HEK293 (cell line): ENCODE measurements at regions not wholly inside any gene's neighbourhood (a gene's known extent, or its start where the extent isn't known, plus 50 kb on each side); places are given as distances from the start of the nearest gene placed in this dataset.

ENCODE experiments used
- CTCF ChIA-PET: fragments of 350-600 bp; formaldehyde crosslinking; extraction: SDS; loops from one replicate; lab custom pipeline; 2021; ENCODE audit warnings: antibody characterized with exemption; lab: Yijun Ruan, JAX
- POLR2A ChIA-PET: fragments of 300-600 bp; formaldehyde crosslinking; extraction: SDS; loops from one replicate; lab custom pipeline; 2020; ENCODE audit warnings: antibody characterized with exemption, inconsistent platforms; lab: Yijun Ruan, JAX
- H3K27ac ChIP-seq: fragments of 200-500 bp; sonication (Bioruptor generic); 2 replicates; pipeline ENCODE4 v1.5.1; 2014; ENCODE audit warnings: low read depth, low read length, control low read depth, inconsistent platforms; ENCODE audit errors: extremely low read depth
- H3K36me3 ChIP-seq, 2 experiments: fragments of 200-500 bp in 1 of 2; sonication (Bioruptor generic) in 1 of 2; 1 replicate in 1 of 2; 2 replicates in 1 of 2; pipeline ENCODE4 v1.5.1; 2014 to 2017; ENCODE audit warnings: inconsistent platforms in 2 of 2, low read length in 2 of 2; ENCODE audit not compliant: control insufficient read depth in 2 of 2, insufficient read depth in 1 of 2
- H3K4me1 ChIP-seq: fragments of 200-500 bp; sonication (Bioruptor generic); 2 replicates; pipeline ENCODE4 v1.5.1; 2014; ENCODE audit warnings: mild to moderate bottlenecking, low read length, inconsistent platforms; ENCODE audit not compliant: control insufficient read depth, insufficient read depth
- H3K4me3 ChIP-seq: 2 replicates; pipeline ENCODE4 v1.5.1; 2011; ENCODE audit warnings: low read depth, mild to moderate bottlenecking, control low read depth, low read length, moderate library complexity
- H3K9me3 ChIP-seq: fragments of 200-500 bp; sonication (Bioruptor generic); 2 replicates; pipeline ENCODE4 v1.5.1; 2014; ENCODE audit warnings: low read depth, low read length, inconsistent platforms; ENCODE audit not compliant: control insufficient read depth, insufficient read depth
- KLF8 ChIP-seq: fragments of 450-650 bp; formaldehyde crosslinking; IDR thresholded peaks from 2 replicates; pipeline ENCODE4 v1.5.1; 2016; ENCODE audit warnings: missing biosample characterization, missing genetic modification characterization
- KLF9 ChIP-seq: fragments of 450-650 bp; formaldehyde crosslinking; IDR thresholded peaks from 2 replicates; pipeline ENCODE4 v1.5.1; 2016; ENCODE audit warnings: missing biosample characterization, missing genetic modification characterization, low read depth
- SP2 ChIP-seq: fragments of 450-650 bp; formaldehyde crosslinking; IDR thresholded peaks from 2 replicates; pipeline ENCODE4 v1.5.1; 2016; ENCODE audit warnings: missing biosample characterization, missing genetic modification characterization
- WT1 ChIP-seq: fragments of 450-650 bp; formaldehyde crosslinking; IDR thresholded peaks from 2 replicates; pipeline ENCODE4 v1.5.1; 2016; ENCODE audit warnings: missing biosample characterization, missing genetic modification characterization
- YY2 ChIP-seq: fragments of 450-650 bp; formaldehyde crosslinking; IDR thresholded peaks from 2 replicates; pipeline ENCODE4 v1.5.1; 2016; ENCODE audit warnings: missing biosample characterization, missing genetic modification characterization
- ZNF132 ChIP-seq: fragments of 450-650 bp; formaldehyde crosslinking; IDR thresholded peaks from 2 replicates; pipeline ENCODE4 v1.5.1; 2017; ENCODE audit warnings: missing biosample characterization, missing genetic modification characterization, borderline replicate concordance
- ZNF184 ChIP-seq: fragments of 450-650 bp; IDR thresholded peaks from 2 replicates; pipeline ENCODE4 v1.5.1; 2018; ENCODE audit warnings: missing biosample characterization, mild to moderate bottlenecking, missing genetic modification characterization
- ZNF202 ChIP-seq: fragments of 450-650 bp; formaldehyde crosslinking; IDR thresholded peaks from 2 replicates; pipeline ENCODE4 v1.5.1; 2016; ENCODE audit warnings: missing biosample characterization, missing genetic modification characterization, borderline replicate concordance
- ZNF223 ChIP-seq: fragments of 450-650 bp; formaldehyde crosslinking; IDR thresholded peaks from 2 replicates; pipeline ENCODE4 v1.5.1; 2016; ENCODE audit warnings: missing biosample characterization, missing genetic modification characterization
- ZNF266 ChIP-seq: fragments of 450-650 bp; formaldehyde crosslinking; IDR thresholded peaks from 2 replicates; pipeline ENCODE4 v1.5.1; 2016; ENCODE audit warnings: missing biosample characterization, missing genetic modification characterization, low read depth
- ZNF37A ChIP-seq: fragments of 450-650 bp; IDR thresholded peaks from 2 replicates; pipeline ENCODE4 v1.5.1; 2018; ENCODE audit warnings: missing biosample characterization, missing genetic modification characterization
- ZNF501 ChIP-seq: fragments of 450-650 bp; formaldehyde crosslinking; IDR thresholded peaks from 2 replicates; pipeline ENCODE4 v1.5.1; 2016; ENCODE audit warnings: missing biosample characterization, missing genetic modification characterization
- ZNF560 ChIP-seq: fragments of 450-650 bp; formaldehyde crosslinking; IDR thresholded peaks from 2 replicates; pipeline ENCODE4 v1.5.1; 2017; ENCODE audit warnings: missing biosample characterization, missing genetic modification characterization, borderline replicate concordance
- ZNF76 ChIP-seq: fragments of 450-650 bp; formaldehyde crosslinking; IDR thresholded peaks from 2 replicates; pipeline ENCODE4; 2016; ENCODE audit warnings: low read depth, missing biosample characterization, missing genetic modification characterization, borderline replicate concordance
- ZNF768 ChIP-seq: fragments of 450-650 bp; formaldehyde crosslinking; IDR thresholded peaks from 2 replicates; pipeline ENCODE4 v1.5.1; 2018; ENCODE audit warnings: missing biosample characterization, mild to moderate bottlenecking, missing genetic modification characterization
- TF ChIP-seq, protein P1 (sequence below): fragments of 450-650 bp; IDR thresholded peaks from 2 replicates; pipeline ENCODE4 v1.5.1; 2018; ENCODE audit warnings: missing biosample characterization, mild to moderate bottlenecking, missing genetic modification characterization
- TF ChIP-seq, protein P2 (sequence below): fragments of 450-650 bp; formaldehyde crosslinking; IDR thresholded peaks from 2 replicates; pipeline ENCODE4 v1.5.1; 2016; ENCODE audit warnings: missing biosample characterization, missing genetic modification characterization
- TF ChIP-seq, protein P3 (sequence below): fragments of 450-650 bp; formaldehyde crosslinking; IDR thresholded peaks from 2 replicates; pipeline ENCODE4 v1.5.1; 2016; ENCODE audit warnings: missing biosample characterization, missing genetic modification characterization, borderline replicate concordance
- TF ChIP-seq, protein P4 (sequence below): fragments of 450-650 bp; formaldehyde crosslinking; IDR thresholded peaks from 2 replicates; pipeline ENCODE4 v1.5.1; 2016; ENCODE audit warnings: missing biosample characterization, missing genetic modification characterization
- TF ChIP-seq, protein P5 (sequence below): fragments of 450-650 bp; formaldehyde crosslinking; IDR thresholded peaks from 2 replicates; pipeline ENCODE4 v1.5.1; 2016; ENCODE audit warnings: missing biosample characterization, missing genetic modification characterization
- TF ChIP-seq, protein P6 (sequence below): fragments of 450-650 bp; formaldehyde crosslinking; IDR thresholded peaks from 2 replicates; pipeline ENCODE4 v1.5.1; 2016; ENCODE audit warnings: missing biosample characterization, missing genetic modification characterization, low read depth

DNA sequence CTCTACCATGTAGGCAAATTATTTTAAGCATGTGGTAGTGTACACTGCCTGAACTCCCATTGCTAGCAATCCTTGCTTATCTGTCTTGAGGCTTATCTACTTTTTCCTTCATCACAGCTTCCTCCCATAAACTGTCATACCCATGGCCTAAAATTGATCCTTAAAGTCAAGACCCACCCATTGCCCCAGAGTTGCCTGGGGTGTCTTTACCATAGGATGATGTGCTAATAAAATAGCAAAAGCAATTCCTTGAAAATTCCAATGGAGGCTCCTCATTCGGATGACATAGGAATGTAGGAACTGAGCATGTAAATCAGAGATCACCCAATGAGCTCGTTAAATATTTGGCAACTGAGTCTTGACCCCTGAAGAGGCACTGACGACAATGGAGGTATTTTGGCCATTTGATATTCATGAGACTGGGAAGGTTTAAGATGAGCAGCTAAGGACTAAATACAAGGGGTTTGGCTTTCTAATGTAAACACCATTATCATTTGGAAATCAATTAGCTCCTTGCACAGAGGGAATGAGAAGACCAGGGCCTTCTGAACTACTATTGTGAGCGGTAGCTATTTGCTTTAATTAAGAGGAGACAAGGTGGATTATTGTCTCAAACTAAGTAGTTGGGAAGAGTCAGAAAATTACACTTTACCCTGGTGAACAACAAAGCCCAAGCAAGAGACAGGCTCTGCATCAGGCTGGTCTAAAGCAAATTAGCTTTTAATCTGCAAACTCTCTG is 234.9 kb downstream of the GATA3 start:
- Histone ChIP-seq H3K27ac (no peak overlapping the region), H3K36me3 (no peaks in the 10 kb centered on the region), H3K9me3 (no peaks in the 10 kb centered on the region), H3K4me3 (no peak overlapping the region)
- CTCF ChIA-PET: interaction anchor here (0.6 kb wide), 1 partner anchor 1999 kb away, joined by 4 read pairs; no protein-coding TSS in a partner anchor
- POLR2A ChIA-PET: no interaction called here
- TF ChIP-seq, protein P1, sequence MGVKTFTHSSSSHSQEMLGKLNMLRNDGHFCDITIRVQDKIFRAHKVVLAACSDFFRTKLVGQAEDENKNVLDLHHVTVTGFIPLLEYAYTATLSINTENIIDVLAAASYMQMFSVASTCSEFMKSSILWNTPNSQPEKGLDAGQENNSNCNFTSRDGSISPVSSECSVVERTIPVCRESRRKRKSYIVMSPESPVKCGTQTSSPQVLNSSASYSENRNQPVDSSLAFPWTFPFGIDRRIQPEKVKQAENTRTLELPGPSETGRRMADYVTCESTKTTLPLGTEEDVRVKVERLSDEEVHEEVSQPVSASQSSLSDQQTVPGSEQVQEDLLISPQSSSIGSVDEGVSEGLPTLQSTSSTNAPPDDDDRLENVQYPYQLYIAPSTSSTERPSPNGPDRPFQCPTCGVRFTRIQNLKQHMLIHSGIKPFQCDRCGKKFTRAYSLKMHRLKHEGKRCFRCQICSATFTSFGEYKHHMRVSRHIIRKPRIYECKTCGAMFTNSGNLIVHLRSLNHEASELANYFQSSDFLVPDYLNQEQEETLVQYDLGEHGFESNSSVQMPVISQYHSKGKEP (tag by site-specific recombination): no peak
- TF ChIP-seq ZNF266 (tag by site-specific recombination): no peak
- TF ChIP-seq, protein P2, sequence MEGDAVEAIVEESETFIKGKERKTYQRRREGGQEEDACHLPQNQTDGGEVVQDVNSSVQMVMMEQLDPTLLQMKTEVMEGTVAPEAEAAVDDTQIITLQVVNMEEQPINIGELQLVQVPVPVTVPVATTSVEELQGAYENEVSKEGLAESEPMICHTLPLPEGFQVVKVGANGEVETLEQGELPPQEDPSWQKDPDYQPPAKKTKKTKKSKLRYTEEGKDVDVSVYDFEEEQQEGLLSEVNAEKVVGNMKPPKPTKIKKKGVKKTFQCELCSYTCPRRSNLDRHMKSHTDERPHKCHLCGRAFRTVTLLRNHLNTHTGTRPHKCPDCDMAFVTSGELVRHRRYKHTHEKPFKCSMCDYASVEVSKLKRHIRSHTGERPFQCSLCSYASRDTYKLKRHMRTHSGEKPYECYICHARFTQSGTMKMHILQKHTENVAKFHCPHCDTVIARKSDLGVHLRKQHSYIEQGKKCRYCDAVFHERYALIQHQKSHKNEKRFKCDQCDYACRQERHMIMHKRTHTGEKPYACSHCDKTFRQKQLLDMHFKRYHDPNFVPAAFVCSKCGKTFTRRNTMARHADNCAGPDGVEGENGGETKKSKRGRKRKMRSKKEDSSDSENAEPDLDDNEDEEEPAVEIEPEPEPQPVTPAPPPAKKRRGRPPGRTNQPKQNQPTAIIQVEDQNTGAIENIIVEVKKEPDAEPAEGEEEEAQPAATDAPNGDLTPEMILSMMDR (tag by site-specific recombination): no peak
- no peak for TF ChIP-seq ZNF184 (tag by site-specific recombination)
- TF ChIP-seq, protein P3, sequence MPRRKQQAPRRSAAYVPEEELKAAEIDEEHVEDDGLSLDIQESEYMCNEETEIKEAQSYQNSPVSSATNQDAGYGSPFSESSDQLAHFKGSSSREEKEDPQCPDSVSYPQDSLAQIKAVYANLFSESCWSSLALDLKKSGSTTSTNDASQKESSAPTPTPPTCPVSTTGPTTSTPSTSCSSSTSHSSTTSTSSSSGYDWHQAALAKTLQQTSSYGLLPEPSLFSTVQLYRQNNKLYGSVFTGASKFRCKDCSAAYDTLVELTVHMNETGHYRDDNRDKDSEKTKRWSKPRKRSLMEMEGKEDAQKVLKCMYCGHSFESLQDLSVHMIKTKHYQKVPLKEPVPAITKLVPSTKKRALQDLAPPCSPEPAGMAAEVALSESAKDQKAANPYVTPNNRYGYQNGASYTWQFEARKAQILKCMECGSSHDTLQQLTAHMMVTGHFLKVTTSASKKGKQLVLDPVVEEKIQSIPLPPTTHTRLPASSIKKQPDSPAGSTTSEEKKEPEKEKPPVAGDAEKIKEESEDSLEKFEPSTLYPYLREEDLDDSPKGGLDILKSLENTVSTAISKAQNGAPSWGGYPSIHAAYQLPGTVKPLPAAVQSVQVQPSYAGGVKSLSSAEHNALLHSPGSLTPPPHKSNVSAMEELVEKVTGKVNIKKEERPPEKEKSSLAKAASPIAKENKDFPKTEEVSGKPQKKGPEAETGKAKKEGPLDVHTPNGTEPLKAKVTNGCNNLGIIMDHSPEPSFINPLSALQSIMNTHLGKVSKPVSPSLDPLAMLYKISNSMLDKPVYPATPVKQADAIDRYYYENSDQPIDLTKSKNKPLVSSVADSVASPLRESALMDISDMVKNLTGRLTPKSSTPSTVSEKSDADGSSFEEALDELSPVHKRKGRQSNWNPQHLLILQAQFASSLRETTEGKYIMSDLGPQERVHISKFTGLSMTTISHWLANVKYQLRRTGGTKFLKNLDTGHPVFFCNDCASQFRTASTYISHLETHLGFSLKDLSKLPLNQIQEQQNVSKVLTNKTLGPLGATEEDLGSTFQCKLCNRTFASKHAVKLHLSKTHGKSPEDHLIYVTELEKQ (tag by site-specific recombination): no peak
- no peak for TF ChIP-seq ZNF202 (tag by site-specific recombination)
- TF ChIP-seq SP2: no peak
- no peak for TF ChIP-seq ZNF501 (tag by site-specific recombination)
- no peak for TF ChIP-seq ZNF76 (tag by site-specific recombination)
- TF ChIP-seq ZNF560 (tag by site-specific recombination): no peak
- no peak for TF ChIP-seq ZNF223 (tag by site-specific recombination)
- no peak for TF ChIP-seq ZNF768
- TF ChIP-seq, all 188 proteins: peak for 0
- no peaks in the 10 kb centered on the region for H3K4me1 ChIP-seq

DNA sequence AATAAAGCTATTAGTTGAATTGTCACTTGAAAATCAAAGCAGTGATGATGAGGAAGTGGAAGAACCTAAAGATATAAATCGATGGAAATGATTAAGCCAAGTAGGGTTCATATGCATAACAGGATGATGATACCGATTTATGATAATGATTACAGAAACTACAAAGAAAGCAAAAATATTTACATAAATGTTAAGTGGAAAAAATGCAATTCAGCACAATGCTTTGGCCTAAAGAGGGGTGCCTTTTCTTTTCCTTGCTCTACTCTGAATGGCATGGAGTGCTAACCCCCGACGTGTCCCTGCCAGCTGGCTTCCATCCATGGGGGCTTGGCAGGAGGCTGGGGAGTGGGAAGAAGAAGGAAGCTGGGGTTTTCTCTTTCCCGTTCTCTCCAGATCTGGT is 240.3 kb downstream of the GATA3 start:
- H3K27ac ChIP-seq: no peak overlapping the region
- ChIA-PET CTCF (no interaction called here), POLR2A (no interaction called here)
- H3K9me3 ChIP-seq: no peaks in the 10 kb centered on the region
- H3K4me1 ChIP-seq: peaks cover 8% of the 10 kb centered on the region
- no peak overlapping the region for H3K4me3 ChIP-seq
- H3K36me3 ChIP-seq: no peaks in the 10 kb centered on the region
- TF ChIP-seq KLF9 (tag by site-specific recombination) (no peak), KLF8 (tag by site-specific recombination) (no peak), YY2 (tag by site-specific recombination) (no peak), WT1 (no peak), ZNF132 (no peak), ZNF37A (tag by site-specific recombination) (no peak)
- TF ChIP-seq, protein P4, sequence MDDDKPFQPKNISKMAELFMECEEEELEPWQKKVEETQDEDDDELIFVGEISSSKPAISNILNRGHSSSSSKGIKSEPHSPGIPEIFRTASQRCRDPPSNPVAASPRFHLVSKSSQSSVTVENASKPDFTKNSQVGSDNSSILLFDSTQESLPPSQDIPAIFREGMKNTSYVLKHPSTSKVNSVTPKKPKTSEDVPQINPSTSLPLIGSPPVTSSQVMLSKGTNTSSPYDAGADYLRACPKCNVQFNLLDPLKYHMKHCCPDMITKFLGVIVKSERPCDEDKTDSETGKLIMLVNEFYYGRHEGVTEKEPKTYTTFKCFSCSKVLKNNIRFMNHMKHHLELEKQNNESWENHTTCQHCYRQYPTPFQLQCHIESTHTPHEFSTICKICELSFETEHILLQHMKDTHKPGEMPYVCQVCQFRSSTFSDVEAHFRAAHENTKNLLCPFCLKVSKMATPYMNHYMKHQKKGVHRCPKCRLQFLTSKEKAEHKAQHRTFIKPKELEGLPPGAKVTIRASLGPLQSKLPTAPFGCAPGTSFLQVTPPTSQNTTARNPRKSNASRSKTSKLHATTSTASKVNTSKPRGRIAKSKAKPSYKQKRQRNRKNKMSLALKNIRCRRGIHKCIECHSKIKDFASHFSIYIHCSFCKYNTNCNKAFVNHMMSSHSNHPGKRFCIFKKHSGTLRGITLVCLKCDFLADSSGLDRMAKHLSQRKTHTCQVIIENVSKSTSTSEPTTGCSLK (tag by site-specific recombination): no peak
- TF ChIP-seq, protein P5, sequence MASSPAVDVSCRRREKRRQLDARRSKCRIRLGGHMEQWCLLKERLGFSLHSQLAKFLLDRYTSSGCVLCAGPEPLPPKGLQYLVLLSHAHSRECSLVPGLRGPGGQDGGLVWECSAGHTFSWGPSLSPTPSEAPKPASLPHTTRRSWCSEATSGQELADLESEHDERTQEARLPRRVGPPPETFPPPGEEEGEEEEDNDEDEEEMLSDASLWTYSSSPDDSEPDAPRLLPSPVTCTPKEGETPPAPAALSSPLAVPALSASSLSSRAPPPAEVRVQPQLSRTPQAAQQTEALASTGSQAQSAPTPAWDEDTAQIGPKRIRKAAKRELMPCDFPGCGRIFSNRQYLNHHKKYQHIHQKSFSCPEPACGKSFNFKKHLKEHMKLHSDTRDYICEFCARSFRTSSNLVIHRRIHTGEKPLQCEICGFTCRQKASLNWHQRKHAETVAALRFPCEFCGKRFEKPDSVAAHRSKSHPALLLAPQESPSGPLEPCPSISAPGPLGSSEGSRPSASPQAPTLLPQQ: no peak
- TF ChIP-seq, protein P6, sequence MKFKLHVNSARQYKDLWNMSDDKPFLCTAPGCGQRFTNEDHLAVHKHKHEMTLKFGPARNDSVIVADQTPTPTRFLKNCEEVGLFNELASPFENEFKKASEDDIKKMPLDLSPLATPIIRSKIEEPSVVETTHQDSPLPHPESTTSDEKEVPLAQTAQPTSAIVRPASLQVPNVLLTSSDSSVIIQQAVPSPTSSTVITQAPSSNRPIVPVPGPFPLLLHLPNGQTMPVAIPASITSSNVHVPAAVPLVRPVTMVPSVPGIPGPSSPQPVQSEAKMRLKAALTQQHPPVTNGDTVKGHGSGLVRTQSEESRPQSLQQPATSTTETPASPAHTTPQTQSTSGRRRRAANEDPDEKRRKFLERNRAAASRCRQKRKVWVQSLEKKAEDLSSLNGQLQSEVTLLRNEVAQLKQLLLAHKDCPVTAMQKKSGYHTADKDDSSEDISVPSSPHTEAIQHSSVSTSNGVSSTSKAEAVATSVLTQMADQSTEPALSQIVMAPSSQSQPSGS (tag by site-specific recombination): no peak
